ENCODE measurements at regions not wholly inside any gene's neighbourhood (a gene's known extent, or its start where the extent isn't known, plus 50 kb on each side); places are given as distances from the start of the nearest gene placed in this dataset.

GRCh38 chr9:129266536-129266935 is 88.5 kb upstream of the IER5L start:
- H3K4me3 Mint-ChIP-seq (ENCODE audit: unreplicated experiment): no peak overlapping the region
- ChIA-PET POLR2A (no interaction called here), CTCF (interaction anchor here (0.7 kb wide), 1 partner anchor 327 kb away, joined by 3 read pairs; no protein-coding TSS in a partner anchor)
- no TSS peak for BruUV-seq (replicated peaks)
- no peaks in the 10 kb centered on the region for H3K9me3 Mint-ChIP-seq (ENCODE audit: unreplicated experiment)
- no peaks in the 10 kb centered on the region for H3K36me3 Mint-ChIP-seq (ENCODE audit: insufficient read depth, unreplicated experiment)
- no peak overlapping the region for H3K27ac Mint-ChIP-seq (ENCODE audit: low read depth, unreplicated experiment)
- intact Hi-C loops (cut with micrococcal nuclease): no loop called here
- no peak for TF ChIP-seq CTCF (IDR thresholded peaks at IDR 0.05; ENCODE audit: unreplicated experiment)
- DNase-seq (ENCODE audit: unreplicated experiment): no peak
- H3K27me3 Mint-ChIP-seq (ENCODE audit: insufficient read depth, unreplicated experiment): no peaks in the 10 kb centered on the region
- peaks cover 7% of the 10 kb centered on the region for H3K4me1 Mint-ChIP-seq (ENCODE audit: insufficient read depth, unreplicated experiment)

GRCh38 chr9:129264388-129264787 is 86.3 kb upstream of the IER5L start:
- Mint-ChIP-seq H3K4me1 (ENCODE audit: insufficient read depth, unreplicated experiment) (no peaks in the 10 kb centered on the region), H3K27ac (ENCODE audit: low read depth, unreplicated experiment) (no peak overlapping the region), H3K9me3 (ENCODE audit: unreplicated experiment) (no peaks in the 10 kb centered on the region), H3K36me3 (ENCODE audit: insufficient read depth, unreplicated experiment) (no peaks in the 10 kb centered on the region), H3K27me3 (ENCODE audit: insufficient read depth, unreplicated experiment) (no peaks in the 10 kb centered on the region), H3K4me3 (ENCODE audit: unreplicated experiment) (no peak overlapping the region)
- intact Hi-C loops (cut with micrococcal nuclease): no loop called here
- ChIA-PET CTCF (no interaction called here), POLR2A (no interaction called here)
- no TSS peak for BruUV-seq (replicated peaks)
- TF ChIP-seq CTCF (IDR thresholded peaks at IDR 0.05; ENCODE audit: unreplicated experiment): no peak
- DNase-seq (ENCODE audit: unreplicated experiment): no peak

- Mint-ChIP-seq H3K4me1 (ENCODE audit: insufficient read depth, unreplicated experiment) (no peaks in the 10 kb centered on the region), H3K9me3 (ENCODE audit: unreplicated experiment) (no peaks in the 10 kb centered on the region), H3K4me3 (ENCODE audit: unreplicated experiment) (no peak overlapping the region), H3K36me3 (ENCODE audit: insufficient read depth, unreplicated experiment) (no peaks in the 10 kb centered on the region), H3K27me3 (ENCODE audit: insufficient read depth, unreplicated experiment) (no peaks in the 10 kb centered on the region), H3K27ac (ENCODE audit: low read depth, unreplicated experiment) (no peak overlapping the region)
- intact Hi-C loops (cut with micrococcal nuclease): no loop called here
- no peak for TF ChIP-seq CTCF (IDR thresholded peaks at IDR 0.05; ENCODE audit: unreplicated experiment)
- no peak for DNase-seq (ENCODE audit: unreplicated experiment)
- ChIA-PET CTCF (no interaction called here), POLR2A (interaction anchor here (0.6 kb wide), 1 partner anchor 10 kb away, joined by 3 read pairs; no protein-coding TSS in a partner anchor)
- no TSS peak for BruUV-seq (replicated peaks)
Measured at GRCh38 chr9:129263836-129264235, 85.8 kb upstream of the IER5L start.

GRCh38 chr9:129262261-129262660 is 84.2 kb upstream of the IER5L start:
- Mint-ChIP-seq H3K36me3 (ENCODE audit: insufficient read depth, unreplicated experiment) (no peaks in the 10 kb centered on the region), H3K4me3 (ENCODE audit: unreplicated experiment) (no peak overlapping the region), H3K4me1 (ENCODE audit: insufficient read depth, unreplicated experiment) (no peaks in the 10 kb centered on the region), H3K9me3 (ENCODE audit: unreplicated experiment) (no peaks in the 10 kb centered on the region), H3K27me3 (ENCODE audit: insufficient read depth, unreplicated experiment) (no peaks in the 10 kb centered on the region), H3K27ac (ENCODE audit: low read depth, unreplicated experiment) (no peak overlapping the region)
- TF ChIP-seq CTCF (IDR thresholded peaks at IDR 0.05; ENCODE audit: unreplicated experiment): no peak
- POLR2A ChIA-PET: no interaction called here
- peak; percentile 19 for DNase-seq (ENCODE audit: unreplicated experiment)
- intact Hi-C loops (cut with micrococcal nuclease): no loop called here
- BruUV-seq (replicated peaks): no TSS peak
- CTCF ChIA-PET: interaction anchor here (0.6 kb wide), 1 partner anchor 147 kb away, joined by 3 read pairs; no protein-coding TSS in a partner anchor

All from MCF 10A (cell line).